ENCODE measurements at regions not wholly inside any gene's neighbourhood (a gene's known extent, or its start where the extent isn't known, plus 50 kb on each side); places are given as distances from the start of the nearest gene placed in this dataset.
"Not testable (repeated sequence)": the region's sequence is repeated elsewhere in the genome, so short reads cannot be mapped to it uniquely, and the experiment has no call there.

- no peak for FAIRE-seq
- no peak for DNase-seq (ENCODE audit: insufficient read length, low spot score)
These were observed 250.8 kb upstream of the USP15 start for GRCh38 chr12:62009445-62009844.

DNA sequence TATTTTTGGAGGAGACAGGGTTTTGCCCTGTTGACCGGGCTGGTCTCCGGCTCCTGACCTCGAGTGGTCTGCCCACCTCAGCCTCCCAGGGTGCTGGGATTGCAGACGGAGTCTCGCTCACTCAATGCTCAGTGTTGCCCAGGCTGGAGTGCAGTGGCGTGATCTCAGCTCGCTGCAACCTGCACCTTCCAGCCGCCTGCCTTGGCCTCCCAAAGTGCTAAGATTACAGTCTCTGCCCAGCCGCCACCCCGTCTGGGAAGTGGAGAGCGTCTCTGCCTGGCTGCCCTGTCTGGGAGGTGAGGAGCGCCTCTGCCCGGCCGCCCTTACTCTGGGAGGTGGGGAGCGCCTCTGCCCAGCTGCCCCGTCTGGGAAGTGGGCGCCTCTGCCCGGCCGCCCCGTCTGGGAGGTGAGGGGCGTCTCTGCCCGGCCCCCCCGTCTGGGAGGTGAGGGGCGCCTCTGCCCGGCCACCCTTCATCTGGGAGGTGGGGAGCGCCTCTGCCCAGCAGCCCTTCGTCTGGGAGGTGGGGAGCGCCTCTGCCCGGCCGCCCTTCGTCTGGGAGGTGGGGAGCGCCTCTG lies 249.8 kb upstream of the USP15 start:
- not testable (repeated sequence) for FAIRE-seq; DNase-seq (ENCODE audit: insufficient read length, low spot score)

DNA sequence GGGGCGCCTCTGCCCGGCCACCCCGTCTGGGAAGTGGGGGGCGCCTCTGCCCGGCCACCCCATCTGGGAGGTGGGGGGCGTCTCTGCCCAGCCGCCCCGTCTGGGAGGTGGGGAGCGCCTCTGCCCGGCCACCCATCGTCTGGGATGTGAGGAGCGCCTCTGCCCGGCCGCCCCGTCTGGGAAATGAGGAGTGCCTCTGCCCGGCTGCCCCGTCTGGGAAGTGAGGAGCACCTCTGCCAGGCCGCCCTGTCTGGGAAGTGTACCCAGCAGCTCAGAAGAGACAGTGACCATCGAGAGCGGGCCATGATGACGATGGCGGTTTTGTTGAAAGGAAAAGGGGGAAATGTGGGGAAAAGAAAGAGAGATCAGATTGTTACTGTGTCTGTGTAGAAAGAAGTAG lies 249.2 kb upstream of the USP15 start:
- not testable (repeated sequence) for FAIRE-seq; DNase-seq (ENCODE audit: insufficient read length, low spot score)

DNA sequence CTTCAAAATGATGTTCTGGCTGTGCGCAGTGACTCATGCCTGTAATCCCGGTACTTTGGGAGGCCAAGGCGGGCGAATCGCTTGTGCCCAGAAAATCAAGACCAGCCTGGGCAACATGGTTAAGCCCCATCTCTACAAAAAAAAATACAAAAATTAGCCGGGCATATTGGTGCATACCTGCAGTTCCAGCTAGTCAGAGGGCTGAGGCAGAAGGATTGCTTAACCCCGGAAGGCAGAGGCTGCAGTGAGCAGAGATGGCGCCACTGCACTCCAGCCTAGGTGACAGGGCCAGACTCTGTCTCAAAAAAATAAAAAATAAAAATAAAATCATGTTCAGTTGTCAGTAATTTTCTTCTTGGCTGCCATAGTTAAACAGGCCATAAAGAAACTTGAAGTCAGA lies 245.9 kb upstream of the USP15 start:
- no peak for DNase-seq (ENCODE audit: insufficient read length, low spot score)
- FAIRE-seq: no peak

DNA sequence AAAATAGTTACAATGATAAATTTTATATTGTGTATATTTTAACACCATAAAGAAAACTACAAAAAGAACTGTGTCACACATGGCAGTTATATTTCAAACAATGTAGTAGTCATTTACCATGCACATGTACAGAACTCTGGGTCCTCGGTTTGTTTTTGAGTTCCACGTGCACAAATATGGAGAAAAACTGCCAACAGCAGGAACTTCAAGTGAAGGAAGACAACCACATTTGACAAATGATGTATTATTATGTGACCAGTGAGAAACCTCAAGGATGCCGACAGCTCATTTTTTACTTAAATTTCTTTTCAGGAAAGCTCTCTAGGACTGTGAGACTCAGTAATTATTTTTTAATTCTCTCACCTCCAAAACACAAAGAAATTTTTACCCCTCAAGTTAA lies 244.2 kb upstream of the USP15 start:
- no peak for DNase-seq (ENCODE audit: insufficient read length, low spot score)
- FAIRE-seq: no peak

GRCh38 chr12:62021808-62022207 lies 238.4 kb upstream of the USP15 start:
- no peak for FAIRE-seq

GRCh38 chr12:62028536-62028935 lies 231.7 kb upstream of the USP15 start:
- no peak for FAIRE-seq
- no peak for DNase-seq (ENCODE audit: insufficient read length, low spot score)

More at GRCh38 chr12:62021808-62022207, 238.4 kb upstream of the USP15 start:
- no peak for DNase-seq (ENCODE audit: insufficient read length, low spot score)

DNA sequence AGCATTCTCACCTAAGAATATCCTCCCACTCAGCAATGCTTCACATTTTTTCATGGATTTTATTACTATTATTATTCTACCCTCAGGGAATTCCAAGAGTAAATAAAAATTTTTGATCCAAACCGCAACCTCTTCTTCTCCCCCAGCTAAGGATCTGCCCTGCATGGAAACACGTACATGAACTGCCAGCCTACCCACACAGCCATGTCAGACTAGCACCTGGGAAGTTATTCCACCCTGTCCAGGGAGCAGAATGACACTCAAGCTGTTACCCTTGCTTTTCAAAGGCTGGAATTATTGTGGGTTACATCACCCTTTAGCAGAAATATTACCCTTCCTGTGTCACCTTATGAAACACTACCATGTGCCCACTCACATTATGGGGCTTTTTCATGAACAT lies 227.3 kb upstream of the USP15 start:
- DNase-seq (ENCODE audit: insufficient read length, low spot score) (no peak), FAIRE-seq (no peak)

GRCh38 chr12:62044450-62045135 lies 215.6 kb upstream of the USP15 start:
- DNase-seq (ENCODE audit: insufficient read length, low spot score): no peak
- no peak for FAIRE-seq

DNA sequence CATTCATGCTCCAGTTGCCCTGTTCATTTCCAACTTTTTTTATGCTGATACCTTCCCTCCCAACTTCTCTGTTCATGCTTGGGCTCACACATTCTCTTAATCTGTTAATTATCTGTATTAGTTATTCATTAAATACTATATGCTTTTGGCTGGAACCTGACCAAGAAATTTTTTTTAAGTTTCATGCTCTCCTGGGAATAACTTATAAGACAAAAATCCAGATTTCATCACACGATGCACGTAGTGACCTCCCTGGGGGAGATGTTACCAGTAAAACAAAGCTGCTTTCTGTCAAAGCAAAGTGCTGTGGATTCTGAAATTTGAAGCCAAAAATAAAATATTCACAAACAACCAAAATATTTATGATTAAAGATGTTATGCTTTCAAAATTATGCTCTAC lies 215.0 kb upstream of the USP15 start:
- DNase-seq (ENCODE audit: insufficient read length, low spot score): no peak
- no peak for FAIRE-seq

GRCh38 chr12:62050785-62051184 lies 209.4 kb upstream of the USP15 start:
- no peak for DNase-seq (ENCODE audit: insufficient read length, low spot score)
- FAIRE-seq: no peak

DNA sequence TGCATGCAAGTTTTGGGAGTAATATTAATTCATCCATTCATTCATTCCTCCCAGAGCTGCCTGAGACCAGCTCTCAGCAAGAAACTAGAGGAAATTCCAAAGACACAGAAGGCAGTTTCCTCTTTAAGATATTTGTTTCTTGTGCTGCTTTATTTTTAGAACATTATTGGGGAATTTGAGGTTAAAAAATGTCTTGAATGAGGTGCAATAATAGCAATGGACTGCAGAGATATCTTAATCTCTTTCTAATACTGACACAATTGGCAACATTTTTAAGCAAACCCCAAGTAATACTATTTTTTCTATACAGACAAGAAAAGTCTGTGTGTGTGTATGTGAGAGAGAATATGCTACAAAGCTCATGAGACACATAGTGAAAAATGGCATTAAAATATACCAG lies 190.2 kb upstream of the USP15 start:
- DNase-seq (ENCODE audit: insufficient read length, low spot score) (no peak), FAIRE-seq (no peak)

- FAIRE-seq; DNase-seq (ENCODE audit: insufficient read length, low spot score): not testable (repeated sequence)
These were observed 187.0 kb upstream of the USP15 start for GRCh38 chr12:62073236-62073635.

DNA sequence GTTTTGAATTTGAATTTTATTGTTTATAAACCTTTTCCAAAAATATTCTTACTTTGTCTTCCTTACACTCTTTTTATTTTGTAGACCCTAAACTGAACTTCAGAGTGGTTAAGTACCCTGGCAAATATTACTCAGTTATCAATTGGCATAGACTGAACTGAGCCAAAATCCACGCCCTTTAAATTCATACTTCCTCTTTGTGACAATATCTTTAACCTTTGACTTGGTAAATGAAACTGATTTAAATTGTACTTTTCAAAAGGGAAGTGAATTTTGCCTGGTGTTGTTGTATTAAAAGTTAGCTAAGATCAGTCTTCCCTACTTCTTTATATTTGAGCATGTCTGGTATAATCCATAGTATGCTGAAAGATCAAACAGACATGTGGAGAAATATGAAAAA lies 184.3 kb upstream of the USP15 start:
- FAIRE-seq (no peak), DNase-seq (ENCODE audit: insufficient read length, low spot score) (no peak)

DNA sequence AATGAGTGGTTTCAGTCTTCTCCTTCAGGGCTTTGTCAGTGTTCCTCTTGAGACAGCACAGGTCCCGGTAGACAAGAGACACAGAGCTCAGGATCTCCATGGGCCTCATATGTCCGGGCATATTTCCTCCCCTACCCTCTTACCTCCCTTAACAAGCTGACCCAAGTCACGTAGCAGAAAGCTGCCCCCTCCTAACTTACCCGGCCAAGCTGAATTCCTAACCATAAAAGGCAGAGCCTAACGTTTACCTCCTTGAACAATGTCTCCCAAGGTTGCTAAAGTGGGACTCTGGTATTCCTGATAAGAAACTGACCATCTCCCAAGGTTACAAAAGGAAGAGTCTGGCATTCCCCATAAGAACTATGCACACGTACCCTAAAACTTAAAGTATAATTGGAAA lies 182.2 kb upstream of the USP15 start:
- no peak for FAIRE-seq

DNA sequence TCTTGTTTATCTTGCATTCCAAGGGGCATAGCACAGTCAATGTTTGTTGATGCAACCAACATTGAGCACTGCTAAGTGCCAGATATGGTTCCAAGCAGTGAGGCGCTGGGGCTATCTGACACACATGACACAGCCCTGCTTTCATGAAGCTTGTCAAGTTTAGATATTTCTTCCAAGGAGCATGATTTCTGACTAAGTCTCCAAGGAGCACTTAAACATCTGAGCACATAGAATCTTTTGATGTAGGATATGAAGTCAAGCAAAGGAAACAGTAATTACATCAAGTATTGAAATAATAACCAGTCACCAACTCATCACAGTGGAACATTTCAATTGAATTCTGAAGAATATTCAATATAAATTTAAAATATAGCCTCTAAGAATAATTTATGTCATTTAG lies 177.8 kb upstream of the USP15 start:
- no peak for DNase-seq (ENCODE audit: insufficient read length, low spot score)
- no peak for FAIRE-seq

More for the DNA sequence above, 182.2 kb upstream of the USP15 start:
- DNase-seq (ENCODE audit: insufficient read length, low spot score): no peak

DNA sequence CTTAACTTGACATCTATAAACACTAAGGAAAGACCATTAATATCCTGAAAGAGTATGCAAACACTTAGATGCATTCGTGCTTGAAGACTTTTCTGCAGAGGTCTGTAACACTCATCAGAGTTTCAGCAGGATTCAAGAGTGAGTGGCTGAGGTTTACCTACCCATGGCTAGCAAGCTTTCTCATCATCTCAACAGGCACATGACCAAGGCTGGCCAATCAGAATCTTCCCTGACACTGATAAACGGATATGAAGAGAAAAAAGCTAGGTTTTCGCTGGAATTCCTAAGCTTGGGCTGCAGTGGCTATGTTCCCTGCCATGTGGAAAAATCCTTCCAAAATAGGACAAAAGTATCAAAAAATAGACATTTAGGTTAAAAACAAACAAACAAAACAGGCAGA lies 162.1 kb upstream of the USP15 start:
- DNase-seq (ENCODE audit: insufficient read length, low spot score): no peak
- no peak for FAIRE-seq

GRCh38 chr12:62103748-62104147 lies 156.5 kb upstream of the USP15 start:
- DNase-seq (ENCODE audit: insufficient read length, low spot score) (no peak), FAIRE-seq (no peak)

DNA sequence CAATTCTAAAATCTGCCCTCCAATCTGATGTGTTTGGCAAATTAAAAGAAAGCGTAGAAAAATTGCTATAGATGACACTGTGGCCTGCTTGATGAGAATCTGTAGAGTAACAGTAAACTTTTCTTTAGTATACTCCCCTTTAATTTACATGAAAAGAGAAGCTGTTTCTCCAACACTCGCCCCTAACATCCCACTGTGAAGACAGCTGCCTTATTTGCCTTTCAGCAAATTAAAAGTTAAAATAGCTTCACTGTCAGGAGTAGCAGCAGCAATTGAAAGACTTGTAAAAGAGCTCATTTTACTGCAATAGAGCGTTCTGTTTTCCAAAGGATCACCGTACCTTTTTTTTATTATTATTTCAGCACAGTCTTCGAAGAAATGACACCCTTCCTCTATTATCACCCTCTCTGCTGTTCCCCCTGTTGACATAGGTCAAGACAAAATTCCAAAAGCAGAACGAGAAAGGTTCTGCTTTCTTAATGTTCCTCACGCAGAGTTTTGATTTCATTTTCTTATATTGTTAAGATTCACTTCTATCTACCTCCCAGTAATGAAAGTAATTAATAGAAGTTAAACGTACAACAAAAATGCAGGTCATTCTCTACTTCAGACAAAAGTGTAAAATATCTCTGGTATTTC lies 153.5 kb upstream of the USP15 start:
- DNase-seq (ENCODE audit: insufficient read length, low spot score): no peak
- FAIRE-seq: no peak

DNA sequence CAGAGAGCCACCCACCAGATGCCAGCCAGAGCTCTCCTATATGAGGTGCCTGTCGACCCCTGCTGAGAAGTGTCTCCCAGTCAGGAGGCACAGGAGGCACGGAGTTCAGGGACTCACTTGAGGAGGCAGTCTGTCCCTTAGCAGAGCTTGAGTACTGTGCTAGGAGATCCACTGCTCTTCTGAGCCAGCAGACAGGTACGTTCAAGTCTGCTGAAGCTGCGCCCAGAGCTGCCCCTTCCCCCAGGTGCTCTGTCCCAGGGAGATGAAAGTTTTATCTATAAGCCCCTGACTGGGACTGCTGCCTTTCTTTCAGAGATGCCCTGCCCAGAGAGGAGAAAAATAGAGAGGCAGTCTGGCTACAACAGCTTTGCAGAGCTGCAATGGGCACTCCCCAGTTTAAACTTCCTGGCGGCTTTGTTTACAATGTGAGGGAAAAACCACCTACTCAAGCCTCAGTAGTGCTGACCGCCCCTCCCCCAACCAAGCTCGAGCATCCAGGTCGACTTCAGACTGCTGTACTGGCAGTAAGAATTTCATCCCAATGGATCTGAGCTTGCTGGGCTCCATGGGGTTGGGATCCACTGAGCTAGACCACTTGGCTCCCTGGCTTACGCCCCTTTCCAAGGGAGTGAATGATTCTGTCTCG lies 146.7 kb upstream of the USP15 start:
- FAIRE-seq: no peak

DNA sequence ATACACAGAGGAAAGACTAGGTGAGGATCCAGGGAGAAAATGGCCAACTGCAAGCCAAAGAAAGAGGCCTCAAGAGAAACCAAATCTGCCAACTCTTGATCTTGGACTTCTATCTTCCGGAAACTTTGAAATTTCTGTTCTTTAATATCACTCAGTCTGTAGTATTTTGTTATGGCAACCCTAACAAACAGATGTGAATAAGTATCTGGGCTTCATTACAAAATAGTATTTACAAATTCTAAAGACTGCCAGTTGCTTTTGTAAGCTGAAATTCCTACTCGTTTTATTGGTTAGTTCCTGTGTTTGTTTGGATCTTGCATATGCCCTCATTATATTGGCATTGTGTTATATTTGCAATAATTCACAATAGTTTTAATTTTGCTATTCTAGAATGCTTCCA lies 143.2 kb upstream of the USP15 start:
- FAIRE-seq (no peak), DNase-seq (ENCODE audit: insufficient read length, low spot score) (no peak)

More for the DNA sequence above, 146.7 kb upstream of the USP15 start:
- DNase-seq (ENCODE audit: insufficient read length, low spot score): no peak

Data from HTR-8/SVneo (cell line).